ENCODE measurements at regions not wholly inside any gene's neighbourhood (a gene's known extent, or its start where the extent isn't known, plus 50 kb on each side); places are given as distances from the start of the nearest gene placed in this dataset.

- no peak for DNase-seq (ENCODE audit: low read depth in 2 of 2)
These were observed 232.5 kb upstream of the TBL1XR1 start for GRCh38 chr3:177429771-177430170.

GRCh38 chr3:177430653-177431052 is 233.4 kb upstream of the TBL1XR1 start:
- no peak for DNase-seq (ENCODE audit: low read depth in 2 of 2)

GRCh38 chr3:177431525-177432176 is 234.4 kb upstream of the TBL1XR1 start:
- DNase-seq (ENCODE audit: low read depth in 2 of 2): no peak

GRCh38 chr3:177435301-177435700 is 238.0 kb upstream of the TBL1XR1 start:
- DNase-seq (ENCODE audit: low read depth in 2 of 2): no peak

GRCh38 chr3:177437513-177438337 is 240.4 kb upstream of the TBL1XR1 start:
- DNase-seq (ENCODE audit: low read depth in 2 of 2): no peak

GRCh38 chr3:177438596-177439220 is 241.4 kb upstream of the TBL1XR1 start:
- DNase-seq (ENCODE audit: low read depth in 2 of 2): no peak

- no peak for DNase-seq (ENCODE audit: low read depth in 2 of 2)
These were observed 242.5 kb upstream of the TBL1XR1 start for GRCh38 chr3:177439694-177440269.

- DNase-seq (ENCODE audit: low read depth in 2 of 2): no peak
These were observed 243.3 kb upstream of the TBL1XR1 start for GRCh38 chr3:177440456-177441104.

- no peak for DNase-seq (ENCODE audit: low read depth in 2 of 2)
These were observed 244.1 kb upstream of the TBL1XR1 start for GRCh38 chr3:177441276-177441812.

GRCh38 chr3:177441813-177442646 is 244.7 kb upstream of the TBL1XR1 start:
- DNase-seq (ENCODE audit: low read depth in 2 of 2): no peak

GRCh38 chr3:177443469-177443868 is 246.2 kb upstream of the TBL1XR1 start:
- no peak for DNase-seq (ENCODE audit: low read depth in 2 of 2)

GRCh38 chr3:177444696-177445095 is 247.4 kb upstream of the TBL1XR1 start:
- DNase-seq (ENCODE audit: low read depth in 2 of 2): no peak

GRCh38 chr3:177445549-177445948 is 248.3 kb upstream of the TBL1XR1 start:
- DNase-seq (ENCODE audit: low read depth in 2 of 2): no peak

GRCh38 chr3:177446165-177446601 is 248.9 kb upstream of the TBL1XR1 start:
- no peak for DNase-seq (ENCODE audit: low read depth in 2 of 2)

GRCh38 chr3:177447938-177448337 is 250.7 kb upstream of the TBL1XR1 start:
- DNase-seq (ENCODE audit: low read depth in 2 of 2): no peak

- no peak for DNase-seq (ENCODE audit: low read depth in 2 of 2)
These were observed 251.7 kb upstream of the TBL1XR1 start for GRCh38 chr3:177448987-177449359.

- no peak for DNase-seq (ENCODE audit: low read depth in 2 of 2)
These were observed 252.2 kb upstream of the TBL1XR1 start for GRCh38 chr3:177449360-177450006.

GRCh38 chr3:177451301-177451750 is 254.0 kb upstream of the TBL1XR1 start:
- no peak for DNase-seq (ENCODE audit: low read depth in 2 of 2)

GRCh38 chr3:177451864-177452830 is 254.9 kb upstream of the TBL1XR1 start:
- DNase-seq (ENCODE audit: low read depth in 2 of 2): no peak

All from stimulated activated CD4-positive, alpha-beta T cell treated with anti-CD3 and anti-CD28 coated beads, Interleukin-12 subunit alpha, Interleukin-12 subunit beta, amount 100 ng/mL, for 24 hours (primary cell).